Breast epithelium (tissue), 4 donors: ENCODE measurements at regions not wholly inside any gene's neighbourhood (a gene's known extent, or its start where the extent isn't known, plus 50 kb on each side); places are given as distances from the start of the nearest gene placed in this dataset.

ENCODE experiments used
- DNase-seq, 2 donors: peaks; one replicate each; pipeline ENCODE4 v3.0.0-alpha.2; 2019; ENCODE audit warnings: low spot score in 2 of 2
- H3K27ac ChIP-seq, 2 donors: fragments of 200-600 bp; sonication (generic) in 1 of 2; one replicate each; pipeline ENCODE4 v1.5.1; 2016 to 2019; ENCODE audit warnings: mild to moderate bottlenecking in 1 of 2
- H3K27me3 ChIP-seq, 2 donors: fragments of 200-600 bp; sonication (generic) in 1 of 2; one replicate each; pipeline versions ENCODE4 v1.5.1 to v1.6.0; 2017 to 2019; ENCODE audit warnings: control low read depth in 1 of 2, mild to moderate bottlenecking in 1 of 2
- H3K36me3 ChIP-seq: fragments of 200-600 bp; one replicate; pipeline ENCODE4 v1.5.1; 2019
- H3K4me1 ChIP-seq, 2 donors: fragments of 200-600 bp; sonication (generic); one replicate each; pipeline ENCODE4 v1.5.1; 2016 to 2019; ENCODE audit warnings: control low read depth in 1 of 2
- H3K4me3 ChIP-seq, 3 donors: fragments of 200-600 bp; sonication (generic); 1 replicate in 2 of 3; 2 replicates in 1 of 3; pipeline ENCODE4 v1.5.1; 2016 to 2019; ENCODE audit warnings: mild to moderate bottlenecking in 3 of 3, moderate library complexity in 2 of 3
- H3K9me3 ChIP-seq, 2 donors: fragments of 200-600 bp; sonication (generic) in 1 of 2; one replicate each; pipeline ENCODE4 v1.5.1; 2016 to 2019; ENCODE audit warnings: control low read depth in 1 of 2
- POLR2A ChIP-seq: fragments of 450-650 bp; IDR thresholded peaks from one replicate; pipeline ENCODE4 v1.6.1; 2016; ENCODE audit warnings: antibody characterized with exemption, mild to moderate bottlenecking, moderate library complexity
- POLR2AphosphoS5 ChIP-seq, 3 donors: sonication (generic); formaldehyde crosslinking; IDR thresholded peaks; one replicate each; pipeline ENCODE4 v1.6.1; 2017; ENCODE audit warnings: antibody characterized with exemption in 3 of 3
- intact Hi-C: fragments of 100-400 bp; cut with DNase I; formaldehyde crosslinking; loops from one replicate; pipeline ENCODE4 v1.15.1; 2023; ENCODE audit warnings: low total_unique reads
- TF ChIP-seq, protein P1 (sequence below), 3 donors: fragments of 450-650 bp; IDR thresholded peaks; one replicate each; pipeline ENCODE4 v1.5.1; 2016 to 2017; ENCODE audit warnings: antibody characterized with exemption in 3 of 3, mild to moderate bottlenecking in 3 of 3, moderate library complexity in 3 of 3

DNA sequence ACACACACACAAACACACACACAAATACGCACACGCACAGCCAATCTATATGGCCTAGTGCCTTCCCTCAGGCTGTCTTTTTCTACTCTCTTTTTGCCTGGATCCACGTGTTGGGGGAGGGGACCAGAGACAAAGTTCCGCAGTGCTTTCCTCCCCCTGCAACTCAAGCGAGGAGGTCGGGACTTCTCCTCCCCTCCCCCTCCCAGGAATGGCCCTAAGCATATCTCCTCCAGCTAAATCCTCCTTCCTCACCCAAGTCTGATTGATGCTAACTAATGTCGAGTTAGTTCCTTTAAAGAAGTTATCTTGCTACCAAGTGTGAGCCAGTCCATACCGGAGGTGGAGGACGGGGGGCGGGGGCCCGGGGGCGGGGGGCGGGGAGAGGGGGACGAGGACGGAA lies 141.2 kb upstream of the ZIC3 start:
- DNase-seq: no peak
- no peak for TF ChIP-seq POLR2AphosphoS5 (IDR thresholded peaks at IDR 0.05)
- TF ChIP-seq POLR2A: no peak
- TF ChIP-seq, protein P1, sequence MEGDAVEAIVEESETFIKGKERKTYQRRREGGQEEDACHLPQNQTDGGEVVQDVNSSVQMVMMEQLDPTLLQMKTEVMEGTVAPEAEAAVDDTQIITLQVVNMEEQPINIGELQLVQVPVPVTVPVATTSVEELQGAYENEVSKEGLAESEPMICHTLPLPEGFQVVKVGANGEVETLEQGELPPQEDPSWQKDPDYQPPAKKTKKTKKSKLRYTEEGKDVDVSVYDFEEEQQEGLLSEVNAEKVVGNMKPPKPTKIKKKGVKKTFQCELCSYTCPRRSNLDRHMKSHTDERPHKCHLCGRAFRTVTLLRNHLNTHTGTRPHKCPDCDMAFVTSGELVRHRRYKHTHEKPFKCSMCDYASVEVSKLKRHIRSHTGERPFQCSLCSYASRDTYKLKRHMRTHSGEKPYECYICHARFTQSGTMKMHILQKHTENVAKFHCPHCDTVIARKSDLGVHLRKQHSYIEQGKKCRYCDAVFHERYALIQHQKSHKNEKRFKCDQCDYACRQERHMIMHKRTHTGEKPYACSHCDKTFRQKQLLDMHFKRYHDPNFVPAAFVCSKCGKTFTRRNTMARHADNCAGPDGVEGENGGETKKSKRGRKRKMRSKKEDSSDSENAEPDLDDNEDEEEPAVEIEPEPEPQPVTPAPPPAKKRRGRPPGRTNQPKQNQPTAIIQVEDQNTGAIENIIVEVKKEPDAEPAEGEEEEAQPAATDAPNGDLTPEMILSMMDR (IDR thresholded peaks at IDR 0.05): no peak
- Histone ChIP-seq H3K9me3 (no peaks in the 10 kb centered on the region), H3K36me3 (no peaks in the 10 kb centered on the region), H3K27me3 (peaks cover 11 to 96% of the 10 kb centered on the region in 2 donors), H3K4me3 (no peak overlapping the region), H3K27ac (no peak overlapping the region), H3K4me1 (no peaks in the 10 kb centered on the region)
- intact Hi-C loops: no loop called here

DNA sequence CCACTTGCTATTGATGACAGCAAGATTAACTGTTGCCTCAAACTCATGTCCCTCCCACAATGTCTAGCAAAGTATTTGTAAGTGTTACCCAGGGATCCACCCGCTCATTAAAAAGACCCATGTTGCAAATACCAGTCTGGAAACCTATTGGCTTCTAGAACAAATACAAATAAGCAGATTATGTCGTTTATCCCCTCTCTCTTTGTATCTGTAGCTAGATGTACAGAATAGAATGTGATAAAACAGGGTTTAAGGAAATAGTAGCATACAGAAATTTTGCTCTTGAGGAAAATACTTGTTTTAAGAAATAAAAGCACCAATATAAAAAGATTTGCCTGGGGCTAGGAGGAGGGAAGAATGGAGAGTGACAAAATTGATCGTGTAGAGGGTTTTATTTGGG lies 142.7 kb upstream of the ZIC3 start:
- no peak overlapping the region for H3K27ac ChIP-seq
- no peaks in the 10 kb centered on the region for H3K4me1 ChIP-seq
- intact Hi-C loops: no loop called here
- no peak for DNase-seq
- no peaks in the 10 kb centered on the region for H3K9me3 ChIP-seq
- no peak overlapping the region for H3K4me3 ChIP-seq
- TF ChIP-seq, protein P1 (IDR thresholded peaks at IDR 0.05): no peak
- no peak for TF ChIP-seq POLR2A
- TF ChIP-seq POLR2AphosphoS5 (IDR thresholded peaks at IDR 0.05): no peak
- H3K36me3 ChIP-seq: no peaks in the 10 kb centered on the region
- H3K27me3 ChIP-seq: peaks cover 6 to 89% of the 10 kb centered on the region in 2 donors

DNA sequence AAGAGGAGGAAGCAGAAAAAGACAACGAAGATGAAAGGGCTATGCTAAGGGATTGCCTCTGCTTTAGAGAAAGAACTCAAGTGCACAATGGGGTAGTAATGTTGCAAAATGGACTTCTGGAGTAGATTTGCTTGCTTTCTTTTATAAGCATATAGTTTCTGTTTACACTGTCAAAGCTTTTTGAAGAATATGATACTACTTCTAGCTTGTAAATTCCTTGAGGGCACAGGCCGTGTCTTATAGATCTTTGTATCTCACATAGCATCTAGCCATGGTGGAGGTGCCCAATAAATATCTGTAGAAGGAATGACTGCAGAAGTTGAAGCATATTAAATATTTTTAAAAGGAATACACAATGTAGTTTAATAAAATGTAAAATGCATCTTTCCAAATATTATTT lies 147.8 kb upstream of the ZIC3 start:
- Histone ChIP-seq H3K27ac (no peak overlapping the region), H3K4me1 (no peaks in the 10 kb centered on the region), H3K4me3 (no peak overlapping the region), H3K9me3 (no peaks in the 10 kb centered on the region), H3K27me3 (peaks cover 0 to 56% of the 10 kb centered on the region in 2 donors), H3K36me3 (no peaks in the 10 kb centered on the region)
- TF ChIP-seq POLR2AphosphoS5 (IDR thresholded peaks at IDR 0.05): no peak
- TF ChIP-seq, protein P1 (IDR thresholded peaks at IDR 0.05): no peak
- no peak for TF ChIP-seq POLR2A
- no peak for DNase-seq
- intact Hi-C loops: no loop called here

DNA sequence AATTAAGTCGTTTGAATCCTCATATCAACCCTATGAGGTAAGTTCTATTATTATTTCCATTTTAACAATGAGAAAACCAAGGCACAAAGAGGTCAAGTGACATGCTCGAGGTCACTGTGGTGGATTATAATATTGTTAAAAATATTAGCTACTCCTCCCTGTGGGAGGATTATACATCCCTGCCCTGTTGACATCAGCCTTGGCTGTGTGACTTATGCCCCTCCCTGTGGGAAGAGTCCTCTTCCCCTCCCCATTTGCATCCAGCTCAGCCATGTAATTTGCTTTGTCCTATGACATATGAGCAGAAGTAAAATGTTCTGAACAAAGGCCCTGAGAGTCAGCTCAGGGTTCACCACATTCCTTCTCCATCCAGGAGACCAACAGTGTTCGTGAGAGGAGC lies 152.7 kb upstream of the ZIC3 start:
- no peak overlapping the region for H3K27ac ChIP-seq
- peaks cover 0 to 24% of the 10 kb centered on the region in 2 donors for H3K27me3 ChIP-seq
- no peaks in the 10 kb centered on the region for H3K4me1 ChIP-seq
- no peak overlapping the region for H3K4me3 ChIP-seq
- TF ChIP-seq, protein P1 (IDR thresholded peaks at IDR 0.05): no peak
- no peak for TF ChIP-seq POLR2A
- no peak for TF ChIP-seq POLR2AphosphoS5 (IDR thresholded peaks at IDR 0.05)
- no peaks in the 10 kb centered on the region for H3K36me3 ChIP-seq
- intact Hi-C loops: no loop called here
- DNase-seq: no peak
- no peaks in the 10 kb centered on the region for H3K9me3 ChIP-seq

DNA sequence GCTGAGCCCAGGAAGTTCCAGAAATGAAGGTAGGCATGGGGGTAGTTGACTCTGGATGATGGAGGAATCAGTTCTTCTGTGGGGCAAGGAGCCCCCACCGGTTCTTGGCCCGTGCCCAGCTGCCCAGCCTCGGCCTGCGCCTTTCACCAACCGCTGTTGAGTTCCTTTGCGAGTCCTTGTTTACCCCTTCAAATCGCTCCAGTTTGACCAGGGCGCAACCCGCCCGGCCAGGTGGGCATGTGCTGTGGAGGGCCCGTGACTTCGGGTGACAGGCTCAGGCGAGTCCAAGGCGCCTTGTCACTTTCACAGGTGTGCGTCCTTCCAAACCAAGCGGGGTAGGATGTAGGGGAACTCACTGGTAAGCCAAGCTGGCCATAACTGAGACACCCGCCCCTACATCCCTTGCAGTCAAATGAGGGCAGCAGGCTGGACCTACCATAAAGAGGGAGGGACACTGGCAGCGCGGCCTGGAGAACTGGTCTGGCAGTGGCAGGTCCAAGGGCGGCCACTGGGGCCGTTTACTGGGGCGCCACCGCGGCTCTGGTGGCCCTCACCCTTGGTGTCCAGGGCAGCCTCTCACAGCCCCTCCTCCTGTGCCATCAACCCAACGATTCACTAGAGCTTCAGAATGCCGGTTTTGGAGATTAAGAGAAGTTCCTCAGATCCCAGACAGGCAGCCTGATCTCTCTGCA lies 160.3 kb upstream of the ZIC3 start:
- intact Hi-C loops: no loop called here
- TF ChIP-seq POLR2AphosphoS5 (IDR thresholded peaks at IDR 0.05) (no peak), POLR2A (no peak)
- TF ChIP-seq, protein P1 (IDR thresholded peaks at IDR 0.05): no peak
- DNase-seq: no peak
- H3K4me1 ChIP-seq: no peaks in the 10 kb centered on the region
- H3K9me3 ChIP-seq: no peaks in the 10 kb centered on the region
- no peak overlapping the region for H3K4me3 ChIP-seq
- H3K27ac ChIP-seq: no peak overlapping the region
- H3K36me3 ChIP-seq: no peaks in the 10 kb centered on the region
- H3K27me3 ChIP-seq: peaks cover 0 to 23% of the 10 kb centered on the region in 2 donors
